ENCODE measurements at regions not wholly inside any gene's neighbourhood (a gene's known extent, or its start where the extent isn't known, plus 50 kb on each side); places are given as distances from the start of the nearest gene placed in this dataset.

DNA sequence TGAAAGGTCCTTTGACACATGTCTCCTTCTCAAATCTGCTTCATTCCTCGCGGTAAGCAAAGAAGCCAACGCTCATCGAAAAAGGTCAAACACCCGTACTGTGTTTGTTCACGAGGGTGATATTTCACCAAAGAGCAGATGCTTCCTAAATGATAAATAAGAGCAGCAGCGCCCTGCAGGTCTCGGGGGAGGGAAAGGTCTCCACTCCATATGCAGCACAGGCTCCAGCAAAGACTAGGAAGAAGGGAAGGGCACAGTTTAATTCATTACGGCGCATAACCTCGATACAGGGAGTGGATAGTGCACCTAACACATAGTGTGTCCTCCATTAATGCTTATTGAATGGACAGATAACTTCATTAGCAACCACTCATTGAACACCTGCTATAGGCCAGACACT is 593.3 kb downstream of the CDK5RAP2 start:
- H3K9me3 ChIP-seq, result no peaks in the 10 kb centered on the region
- no peak overlapping the region for H3K4me3 ChIP-seq
- no peak for DNase-seq
- no peaks in the 10 kb centered on the region for H3K36me3 ChIP-seq (replicated peaks in 1 of 2; ENCODE audit: insufficient read depth in 1 of 2, low read depth in 2 of 2)
- 37 to 58% methylated on average over 11 of the region's 11 CpGs for WGBS, 2 donors
- intact Hi-C loops (cut with DNase I), result no loop called here
- ATAC-seq, result no peak
- TF ChIP-seq CTCF (IDR thresholded peaks at IDR 0.05) (no peak), POLR2A (IDR thresholded peaks at IDR 0.05) (no peak)
- H3K4me1 ChIP-seq, result no peaks in the 10 kb centered on the region
- H3K27ac ChIP-seq, result no peak overlapping the region
- no peaks in the 10 kb centered on the region for H3K27me3 ChIP-seq

GRCh38 chr9:119986205-119986604 is 593.8 kb downstream of the CDK5RAP2 start:
- DNase-seq (no peak), ATAC-seq (no peak)
- H3K27me3 ChIP-seq, result no peaks in the 10 kb centered on the region
- no peaks in the 10 kb centered on the region for H3K4me1 ChIP-seq
- WGBS, 2 donors, result 11 to 19% methylated on average over 3 to 4 of the region's 4 CpGs
- TF ChIP-seq CTCF (IDR thresholded peaks at IDR 0.05) (no peak), POLR2A (IDR thresholded peaks at IDR 0.05) (no peak)
- H3K27ac ChIP-seq, result no peak overlapping the region
- no peak overlapping the region for H3K4me3 ChIP-seq
- intact Hi-C loops (cut with DNase I), result no loop called here
- H3K36me3 ChIP-seq (replicated peaks in 1 of 2; ENCODE audit: insufficient read depth in 1 of 2, low read depth in 2 of 2), result no peaks in the 10 kb centered on the region
- no peaks in the 10 kb centered on the region for H3K9me3 ChIP-seq

DNA sequence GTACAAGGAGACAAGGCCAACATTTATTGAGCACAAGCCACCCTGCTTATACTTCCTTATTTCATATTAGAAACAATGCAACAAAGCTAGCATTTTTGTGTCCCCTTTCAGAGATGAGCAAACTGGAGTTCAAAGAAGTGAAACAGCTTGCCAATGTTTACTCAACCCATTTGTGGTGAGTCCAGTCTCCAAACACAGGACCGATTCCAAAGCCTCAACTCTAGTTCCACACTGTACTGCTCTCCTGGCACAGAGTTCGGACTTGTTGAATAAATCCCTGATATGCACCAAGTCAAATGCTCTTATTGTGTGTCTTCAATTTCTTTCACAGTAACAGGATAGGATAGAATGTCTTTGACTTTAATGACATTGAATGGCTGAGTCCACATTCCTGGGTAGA is 604.8 kb upstream of the BRINP1 start:
- DNase-seq (no peak), ATAC-seq (no peak)
- Histone ChIP-seq H3K9me3 (no peaks in the 10 kb centered on the region), H3K36me3 (replicated peaks in 1 of 2; ENCODE audit: insufficient read depth in 1 of 2, low read depth in 2 of 2) (no peaks in the 10 kb centered on the region), H3K27ac (no peak overlapping the region), H3K27me3 (no peaks in the 10 kb centered on the region), H3K4me1 (no peaks in the 10 kb centered on the region), H3K4me3 (no peak overlapping the region)
- no peak for TF ChIP-seq POLR2A (IDR thresholded peaks at IDR 0.05)
- no peak for TF ChIP-seq CTCF (IDR thresholded peaks at IDR 0.05)
- 49 to 52% methylated on average over 2 of the region's 2 CpGs for WGBS, 2 donors
- intact Hi-C loops (cut with DNase I), result loop anchor here (5.0 kb wide), 1 partner anchor 417 kb away; no protein-coding TSS in a partner anchor

GRCh38 chr9:119968836-119969707 is 599.8 kb upstream of the BRINP1 start:
- TF ChIP-seq POLR2A (IDR thresholded peaks at IDR 0.05), result no peak
- peak; percentile 66 to 88 (median 78) for TF ChIP-seq CTCF (IDR thresholded peaks at IDR 0.05)
- WGBS, 2 donors, result 29 to 31% methylated on average over 17 of the region's 17 CpGs
- H3K4me3 ChIP-seq, result no peak overlapping the region
- H3K27me3 ChIP-seq, result no peaks in the 10 kb centered on the region
- H3K27ac ChIP-seq, result no peak overlapping the region
- H3K36me3 ChIP-seq (replicated peaks in 1 of 2; ENCODE audit: insufficient read depth in 1 of 2, low read depth in 2 of 2), result no peaks in the 10 kb centered on the region
- no peaks in the 10 kb centered on the region for H3K4me1 ChIP-seq
- DNase-seq, result peak; percentile 71 to 80 (median 73)
- peak; percentile 85 for ATAC-seq
- intact Hi-C loops (cut with DNase I), result no loop called here
- H3K9me3 ChIP-seq, result no peaks in the 10 kb centered on the region
